ENCODE measurements at regions not wholly inside any gene's neighbourhood (a gene's known extent, or its start where the extent isn't known, plus 50 kb on each side); places are given as distances from the start of the nearest gene placed in this dataset.

DNA sequence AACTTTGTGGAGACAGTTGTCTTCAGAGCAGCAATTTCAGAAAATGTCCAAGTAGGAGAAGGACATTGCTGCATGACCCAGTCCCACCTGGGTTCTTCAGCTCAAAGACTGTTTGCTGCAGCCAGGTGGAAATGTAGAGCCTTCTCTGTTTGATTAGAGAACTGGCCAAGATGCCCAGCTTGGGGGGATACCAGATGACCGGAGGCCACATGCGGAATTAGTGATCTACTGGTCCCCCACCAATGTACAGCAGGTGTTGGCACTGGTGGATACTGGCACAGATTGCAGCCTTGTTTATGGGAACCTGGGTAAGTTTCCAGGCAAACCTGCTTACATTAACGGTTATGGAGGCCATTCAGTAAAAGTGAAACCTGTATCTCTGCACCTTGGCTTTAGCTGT, 555.3 kb downstream of the SLC6A15 start:
- no peak overlapping the region for H3K9ac ChIP-seq
- no peaks in the 10 kb centered on the region for H4K20me1 ChIP-seq
- TF ChIP-seq Cebpa-rat (IDR thresholded peaks at IDR 0.05) = no peak
- no peak overlapping the region for H3K4me2 ChIP-seq
- H3K9me3 ChIP-seq (replicated peaks in 1 of 11) = no peaks in the 10 kb centered on the region; a peak in 1 of 22 replicates
- H3K27ac ChIP-seq = no peak overlapping the region
- no peaks in the 10 kb centered on the region for H3K36me3 ChIP-seq
- H3K4me1 ChIP-seq = no peaks in the 10 kb centered on the region
- H3K4me3 ChIP-seq = no peak overlapping the region
- H3K27me3 ChIP-seq = no peaks in the 10 kb centered on the region

DNA sequence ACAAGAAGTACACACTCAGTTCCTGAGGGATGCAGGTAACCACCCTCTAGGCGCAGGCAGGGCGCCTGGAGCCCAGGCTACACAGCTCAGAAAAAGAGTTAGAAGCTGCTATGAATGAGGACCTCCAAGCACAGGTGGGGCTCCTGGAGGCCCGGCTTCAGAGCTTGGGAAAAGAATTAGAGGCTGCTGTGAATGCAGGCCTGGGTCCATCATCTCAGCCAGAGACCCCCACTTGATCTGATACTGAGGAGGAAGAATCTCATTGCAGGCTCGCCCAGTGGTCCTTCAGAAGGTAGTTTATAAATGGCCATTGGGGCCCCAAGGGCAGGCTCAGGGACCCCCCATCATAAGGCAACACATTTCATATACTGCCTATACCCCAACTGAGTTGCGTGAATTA, 556.4 kb downstream of the SLC6A15 start:
- H3K4me1 ChIP-seq = no peaks in the 10 kb centered on the region
- no peak overlapping the region for H3K27ac ChIP-seq
- H3K9me3 ChIP-seq (replicated peaks in 1 of 11) = no peaks in the 10 kb centered on the region
- no peaks in the 10 kb centered on the region for H4K20me1 ChIP-seq
- H3K4me2 ChIP-seq = no peak overlapping the region
- H3K9ac ChIP-seq = no peak overlapping the region
- no peak overlapping the region for H3K4me3 ChIP-seq
- TF ChIP-seq Cebpa-rat (IDR thresholded peaks at IDR 0.05) = no peak
- no peaks in the 10 kb centered on the region for H3K36me3 ChIP-seq
- no peaks in the 10 kb centered on the region for H3K27me3 ChIP-seq

DNA sequence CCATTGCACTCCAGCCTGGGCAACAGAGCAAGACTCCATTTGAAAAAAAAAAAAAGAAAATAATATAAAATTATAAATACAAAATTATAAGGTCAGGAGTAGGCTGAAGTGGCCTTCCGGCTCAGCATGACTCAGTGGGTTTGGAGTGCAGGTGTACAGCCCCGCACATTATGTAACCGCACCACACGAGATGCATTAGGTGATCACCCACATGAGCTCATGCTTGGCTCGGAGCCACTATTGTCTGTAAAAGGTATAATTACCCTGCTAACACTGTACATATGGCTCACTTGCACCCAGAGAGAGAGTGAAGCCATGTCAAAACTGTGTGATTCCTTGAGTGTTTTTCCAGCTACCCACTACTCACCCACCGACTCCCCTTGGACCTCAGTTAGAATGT, 557.0 kb downstream of the SLC6A15 start:
- no peak for TF ChIP-seq Cebpa-rat (IDR thresholded peaks at IDR 0.05)
- Histone ChIP-seq H3K36me3 (no peaks in the 10 kb centered on the region), H3K9ac (no peak overlapping the region), H3K27ac (no peak overlapping the region), H3K4me1 (no peaks in the 10 kb centered on the region), H3K4me3 (no peak overlapping the region), H4K20me1 (no peaks in the 10 kb centered on the region), H3K9me3 (replicated peaks in 1 of 11) (no peaks in the 10 kb centered on the region), H3K4me2 (no peak overlapping the region), H3K27me3 (no peaks in the 10 kb centered on the region)

DNA sequence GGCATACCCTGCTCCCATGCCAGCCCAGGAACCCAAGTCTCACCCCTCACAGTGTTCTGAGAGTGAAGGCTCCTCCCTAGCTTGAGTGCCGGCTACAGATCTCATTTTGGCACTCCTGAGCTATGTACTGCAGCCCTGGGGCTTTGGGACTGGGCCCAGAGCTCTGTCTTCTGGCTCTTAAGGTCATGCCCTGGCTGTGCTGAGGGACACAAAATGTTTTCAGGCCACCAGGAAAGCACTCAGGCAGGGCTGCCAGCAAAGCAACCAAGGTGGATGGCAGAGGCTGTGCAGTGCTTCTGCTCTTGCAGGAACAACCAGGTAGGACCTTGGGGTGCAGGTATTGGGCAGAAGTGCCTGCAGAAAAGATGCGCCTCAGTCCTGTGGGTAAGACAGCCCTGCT, 564.0 kb downstream of the SLC6A15 start:
- Histone ChIP-seq H3K4me3 (no peak overlapping the region), H3K27ac (no peak overlapping the region), H3K4me2 (no peak overlapping the region), H3K9ac (no peak overlapping the region), H3K4me1 (peaks cover 0 to 7% (median 0%) of the 10 kb centered on the region in 10 experiments; a peak in 2 of 20 replicates), H3K27me3 (no peaks in the 10 kb centered on the region), H3K36me3 (no peaks in the 10 kb centered on the region), H4K20me1 (no peaks in the 10 kb centered on the region), H3K9me3 (replicated peaks in 1 of 11) (peaks cover 0 to 4% (median 0%) of the 10 kb centered on the region in 11 experiments; a peak in 5 of 22 replicates)
- TF ChIP-seq Cebpa-rat (IDR thresholded peaks at IDR 0.05) = no peak

DNA sequence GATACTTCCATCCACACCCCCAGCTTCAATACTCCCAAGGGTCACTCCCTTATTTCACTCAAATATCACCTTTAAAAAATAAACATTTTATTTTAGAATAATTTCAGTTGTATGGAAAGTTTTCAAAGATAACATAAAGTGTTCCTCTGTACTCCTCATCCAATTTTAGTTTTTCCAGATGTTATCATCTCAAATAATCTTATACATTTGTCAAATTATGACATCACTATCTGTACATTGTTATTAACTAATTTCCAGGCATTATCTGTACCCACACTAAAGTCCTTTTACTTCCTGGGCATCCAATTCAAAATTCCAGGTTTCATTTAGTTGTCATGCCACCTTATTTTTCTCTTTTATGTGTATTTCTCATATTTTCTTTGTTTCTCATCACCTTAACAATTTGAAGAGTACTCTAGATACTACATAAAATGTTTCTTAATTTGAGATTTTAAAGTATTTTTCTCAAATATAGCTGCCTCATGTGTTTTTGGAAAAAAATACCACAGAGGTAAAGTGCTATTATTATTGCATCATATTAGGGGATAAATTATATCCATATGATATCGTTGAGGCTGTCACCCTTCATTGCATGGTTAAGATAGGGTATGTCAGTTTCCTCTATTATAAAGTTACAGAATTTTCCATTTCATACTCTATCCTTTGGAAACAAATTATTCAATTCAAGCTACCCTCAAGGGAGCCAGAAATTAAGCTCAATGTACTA, 571.0 kb downstream of the SLC6A15 start:
- peaks cover 0 to 4% (median 0%) of the 10 kb centered on the region in 11 experiments; a peak in 5 of 22 replicates for H3K9me3 ChIP-seq (replicated peaks in 1 of 11)
- no peaks in the 10 kb centered on the region for H4K20me1 ChIP-seq
- H3K27me3 ChIP-seq = no peaks in the 10 kb centered on the region
- TF ChIP-seq Cebpa-rat (IDR thresholded peaks at IDR 0.05) = no peak
- no peaks in the 10 kb centered on the region for H3K4me1 ChIP-seq
- H3K4me2 ChIP-seq = no peak overlapping the region
- no peak overlapping the region for H3K27ac ChIP-seq
- no peak overlapping the region for H3K4me3 ChIP-seq
- H3K36me3 ChIP-seq = no peaks in the 10 kb centered on the region
- H3K9ac ChIP-seq = no peak overlapping the region

DNA sequence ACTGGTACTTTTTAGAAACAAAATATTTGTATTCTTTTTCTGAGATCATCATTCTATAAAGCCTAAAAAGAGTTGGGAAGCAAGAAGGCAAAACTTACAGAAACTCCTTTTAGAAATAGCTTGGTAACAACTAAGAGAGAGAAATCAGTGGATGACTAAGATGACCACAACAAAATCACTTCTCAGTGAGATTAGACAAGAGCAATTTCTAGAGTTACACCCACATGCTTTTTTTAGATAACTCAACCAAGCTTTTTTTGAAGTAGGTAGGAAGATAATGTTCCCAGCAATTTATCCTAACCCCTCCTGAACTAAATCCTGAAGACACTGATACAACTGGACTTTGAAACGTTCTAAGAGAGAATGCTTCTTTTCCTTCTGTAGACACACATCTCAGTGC, 576.4 kb downstream of the SLC6A15 start:
- Histone ChIP-seq H3K9me3 (replicated peaks in 1 of 11) (no peaks in the 10 kb centered on the region), H3K27ac (no peak overlapping the region), H3K36me3 (no peaks in the 10 kb centered on the region), H3K4me2 (no peak overlapping the region), H3K9ac (no peak overlapping the region), H4K20me1 (no peaks in the 10 kb centered on the region), H3K4me1 (no peaks in the 10 kb centered on the region), H3K4me3 (no peak overlapping the region), H3K27me3 (no peaks in the 10 kb centered on the region)
- TF ChIP-seq Cebpa-rat (IDR thresholded peaks at IDR 0.05) = no peak

DNA sequence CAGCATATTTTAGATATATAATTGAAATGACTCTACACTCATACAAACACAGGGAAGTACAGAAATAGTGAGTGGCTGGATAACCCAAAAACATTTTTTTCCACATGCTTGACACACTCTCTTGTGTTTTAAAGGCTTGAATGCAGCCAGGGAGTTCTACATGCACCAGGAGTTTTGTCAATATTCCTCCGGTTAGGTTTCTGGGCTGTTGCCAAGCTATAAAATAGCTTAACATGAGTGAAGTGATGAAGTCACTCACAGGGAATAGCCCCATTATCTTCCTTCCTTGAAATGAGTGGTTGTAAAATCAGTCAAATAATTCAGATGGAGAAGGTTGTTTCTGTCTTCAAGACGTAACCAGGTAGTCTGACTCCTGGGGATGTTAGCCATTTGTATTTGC, 582.7 kb downstream of the SLC6A15 start:
- H3K9me3 ChIP-seq (replicated peaks in 1 of 11) = no peaks in the 10 kb centered on the region
- TF ChIP-seq Cebpa-rat (IDR thresholded peaks at IDR 0.05) = no peak
- H4K20me1 ChIP-seq = no peaks in the 10 kb centered on the region
- no peak overlapping the region for H3K27ac ChIP-seq
- no peak overlapping the region for H3K4me2 ChIP-seq
- no peaks in the 10 kb centered on the region for H3K4me1 ChIP-seq
- H3K4me3 ChIP-seq = no peak overlapping the region
- H3K27me3 ChIP-seq = no peaks in the 10 kb centered on the region
- no peaks in the 10 kb centered on the region for H3K36me3 ChIP-seq
- no peak overlapping the region for H3K9ac ChIP-seq

DNA sequence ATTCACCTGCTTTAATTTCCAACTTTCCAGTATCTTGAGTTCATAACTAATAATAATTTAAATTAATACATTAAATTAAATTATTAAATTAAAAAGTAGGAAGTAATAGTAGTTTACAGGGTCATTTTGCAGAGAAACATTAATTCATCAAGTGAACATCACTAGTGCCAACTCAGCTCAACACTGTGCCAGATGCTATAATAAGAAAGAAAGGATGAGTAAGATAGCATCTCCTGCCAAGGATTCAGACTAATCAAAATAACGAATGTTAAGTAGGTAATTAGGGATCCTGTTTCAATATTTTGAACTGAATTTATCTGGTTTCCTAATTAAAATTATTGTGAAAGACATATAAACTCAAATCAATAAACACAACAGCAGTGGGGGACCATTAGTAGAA, 596.7 kb downstream of the SLC6A15 start:
- Histone ChIP-seq H3K27ac (no peak overlapping the region), H3K27me3 (no peaks in the 10 kb centered on the region), H4K20me1 (no peaks in the 10 kb centered on the region), H3K4me1 (no peaks in the 10 kb centered on the region), H3K4me3 (no peak overlapping the region), H3K9ac (no peak overlapping the region), H3K9me3 (replicated peaks in 1 of 11) (no peaks in the 10 kb centered on the region), H3K36me3 (no peaks in the 10 kb centered on the region), H3K4me2 (no peak overlapping the region)
- no peak for TF ChIP-seq Cebpa-rat (IDR thresholded peaks at IDR 0.05)

DNA sequence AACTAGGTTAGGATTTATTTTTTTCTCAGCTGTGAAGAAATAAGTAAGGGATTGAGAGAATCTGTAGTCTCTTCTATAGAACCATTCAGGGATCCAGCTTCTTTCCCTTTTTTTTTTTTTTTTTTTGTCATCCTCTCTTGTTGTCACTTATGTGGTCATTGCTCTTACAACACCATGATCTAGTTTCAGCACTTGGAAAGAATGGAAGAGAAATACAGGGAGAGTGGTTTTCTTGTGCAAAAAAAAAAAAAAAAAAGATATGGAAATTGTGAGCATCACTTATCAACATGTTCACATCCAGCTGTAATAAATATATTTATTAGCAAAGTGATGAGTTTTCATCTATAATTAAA, 599.3 kb downstream of the SLC6A15 start:
- Histone ChIP-seq H3K4me2 (no peak overlapping the region), H3K36me3 (no peaks in the 10 kb centered on the region), H3K4me1 (no peaks in the 10 kb centered on the region), H3K27me3 (no peaks in the 10 kb centered on the region), H3K9ac (no peak overlapping the region), H3K27ac (no peak overlapping the region), H3K9me3 (replicated peaks in 1 of 11) (no peaks in the 10 kb centered on the region), H4K20me1 (no peaks in the 10 kb centered on the region), H3K4me3 (no peak overlapping the region)
- no peak for TF ChIP-seq Cebpa-rat (IDR thresholded peaks at IDR 0.05)

DNA sequence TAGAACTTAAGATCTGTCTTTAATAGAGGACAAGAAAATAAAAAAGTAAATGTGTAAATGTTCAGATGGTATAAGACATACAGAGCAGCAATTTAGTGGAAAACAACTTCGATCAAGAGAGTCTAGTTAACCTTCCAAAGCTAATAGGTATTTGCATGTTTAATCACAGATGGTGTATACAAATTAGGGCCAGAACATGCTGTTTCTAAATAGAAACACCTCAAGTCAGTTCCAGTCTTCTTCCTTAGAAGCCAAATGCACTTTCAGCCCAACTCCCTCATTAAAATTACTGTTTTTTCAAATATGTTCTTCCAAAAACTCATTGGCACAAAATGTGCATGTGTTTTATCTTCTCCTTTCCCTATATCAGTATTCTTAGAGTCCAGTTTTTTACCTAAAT, 604.4 kb downstream of the SLC6A15 start:
- H3K36me3 ChIP-seq = no peaks in the 10 kb centered on the region
- TF ChIP-seq Cebpa-rat (IDR thresholded peaks at IDR 0.05) = no peak
- no peaks in the 10 kb centered on the region for H3K27me3 ChIP-seq

More for the DNA sequence above, 604.4 kb downstream of the SLC6A15 start:
- no peak overlapping the region for H3K27ac ChIP-seq
- no peak overlapping the region for H3K4me3 ChIP-seq
- no peak overlapping the region for H3K4me2 ChIP-seq
- no peaks in the 10 kb centered on the region for H3K9me3 ChIP-seq (replicated peaks in 1 of 11)
- no peak overlapping the region for H3K9ac ChIP-seq
- no peaks in the 10 kb centered on the region for H4K20me1 ChIP-seq
- H3K4me1 ChIP-seq = no peaks in the 10 kb centered on the region
